NCI-H2029 (cell line): ENCODE measurements at regions not wholly inside any gene's neighbourhood (a gene's known extent, or its start where the extent isn't known, plus 50 kb on each side); places are given as distances from the start of the nearest gene placed in this dataset.

Experiments used
- DNase-seq: peaks from one replicate; lab custom pipeline; 2025; lab: John Stamatoyannopoulos, UW

DNA sequence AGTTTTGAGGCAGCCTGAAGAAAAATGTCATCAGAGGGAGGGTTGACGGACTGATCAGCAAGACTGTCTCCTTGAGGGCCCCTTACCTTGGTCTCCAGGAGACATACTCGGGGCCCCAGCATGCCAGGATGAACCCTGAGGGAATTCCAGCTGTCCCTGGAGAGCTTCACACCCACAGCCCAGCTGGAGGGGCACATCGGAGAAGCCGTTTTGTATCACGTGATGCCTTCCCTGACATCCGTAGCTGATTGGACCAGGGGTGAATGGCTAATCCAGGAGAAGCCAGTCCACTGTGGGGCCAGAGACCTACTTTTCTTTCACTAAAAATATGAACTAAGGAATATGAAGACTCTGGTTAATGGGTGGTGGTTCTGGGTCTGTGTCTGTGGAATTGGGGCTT, 86.0 kb upstream of the TP53I11 start:
- no peak for DNase-seq

DNA sequence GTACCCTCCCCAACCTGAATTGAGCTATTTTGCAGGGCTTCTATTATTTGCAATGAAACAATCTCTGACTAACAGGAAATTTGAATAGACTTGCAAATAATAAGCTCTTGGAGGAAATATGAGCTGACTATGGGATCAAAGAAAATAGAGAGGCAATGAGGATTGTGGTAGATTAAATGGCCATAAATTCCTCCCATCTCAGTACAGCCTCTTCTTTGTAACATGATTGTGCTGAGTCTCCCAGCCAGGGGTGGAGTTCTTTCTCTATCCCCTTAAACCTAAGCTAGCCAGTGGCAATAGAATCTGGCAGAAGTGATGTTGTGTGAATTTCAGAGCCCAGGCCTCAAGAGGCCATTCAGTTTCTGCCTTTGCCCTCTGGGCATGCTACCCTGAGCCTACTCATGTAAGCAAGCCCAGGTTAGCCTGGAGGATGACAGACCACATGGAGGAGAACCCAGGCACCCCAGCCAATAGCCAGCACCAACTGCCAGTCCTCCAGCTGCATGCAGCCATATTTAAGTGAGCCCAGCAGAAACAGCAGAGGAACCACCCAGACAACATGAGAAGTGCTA, 86.8 kb upstream of the TP53I11 start:
- DNase-seq: no peak

DNA sequence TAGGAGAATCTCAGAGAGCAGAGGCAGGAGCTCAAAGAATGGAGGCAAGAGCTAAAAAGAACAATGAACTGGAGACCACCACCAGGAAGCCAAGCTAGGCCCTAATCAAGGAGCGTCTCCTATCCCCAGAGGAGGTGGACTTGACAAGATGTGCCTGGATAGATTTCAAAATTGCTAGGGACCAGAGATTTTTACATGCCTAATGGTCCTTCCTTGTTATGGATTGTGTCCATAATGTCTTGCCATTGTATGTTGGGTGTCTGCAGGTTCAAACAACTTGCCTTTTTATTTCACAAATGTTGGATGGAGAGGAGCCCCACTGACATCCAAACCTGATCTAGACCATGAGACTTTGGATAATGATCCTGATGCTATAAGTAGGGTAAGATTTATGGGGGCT, 88.2 kb upstream of the TP53I11 start:
- no peak for DNase-seq

DNA sequence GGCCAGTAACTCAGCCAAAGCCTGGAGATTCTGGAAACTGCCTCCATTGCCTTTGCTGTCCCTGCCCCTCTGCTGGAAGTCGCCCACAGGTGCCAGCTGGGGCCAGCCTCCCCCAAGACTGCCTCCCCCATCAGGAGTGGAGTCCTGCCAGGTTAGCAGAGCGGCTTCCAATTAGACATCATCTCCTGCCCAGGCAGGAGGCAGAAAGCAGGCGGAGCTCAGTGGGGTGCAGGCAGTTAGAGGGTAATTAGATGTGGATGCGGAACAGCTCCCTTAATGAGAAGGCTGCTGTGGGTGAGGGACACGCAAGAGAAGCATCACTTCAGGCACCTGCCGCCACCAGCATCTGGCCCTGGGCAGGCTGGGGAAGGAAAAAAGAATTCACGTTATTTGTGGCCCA, 90.9 kb upstream of the TP53I11 start:
- DNase-seq: no peak

DNA sequence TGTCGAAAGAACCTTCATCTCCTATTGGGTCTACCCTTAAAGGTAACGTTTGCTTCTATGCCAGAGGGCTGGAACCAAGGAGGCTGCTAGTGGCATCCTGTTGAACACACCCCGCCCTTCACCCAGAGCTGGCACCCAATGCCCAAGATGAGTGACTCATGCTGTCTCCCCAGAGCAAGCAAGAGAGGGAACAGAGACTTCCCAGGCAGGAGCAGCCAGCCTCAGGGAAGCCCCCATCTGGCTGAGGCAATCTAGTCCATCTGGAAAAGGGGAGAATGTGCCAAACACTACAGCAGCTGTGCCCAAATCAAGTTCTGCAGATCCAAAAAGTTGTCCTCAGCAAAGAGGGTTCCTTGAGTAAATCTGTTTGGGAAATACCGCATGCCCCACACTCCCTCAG, 91.9 kb upstream of the TP53I11 start:
- DNase-seq: no peak

DNA sequence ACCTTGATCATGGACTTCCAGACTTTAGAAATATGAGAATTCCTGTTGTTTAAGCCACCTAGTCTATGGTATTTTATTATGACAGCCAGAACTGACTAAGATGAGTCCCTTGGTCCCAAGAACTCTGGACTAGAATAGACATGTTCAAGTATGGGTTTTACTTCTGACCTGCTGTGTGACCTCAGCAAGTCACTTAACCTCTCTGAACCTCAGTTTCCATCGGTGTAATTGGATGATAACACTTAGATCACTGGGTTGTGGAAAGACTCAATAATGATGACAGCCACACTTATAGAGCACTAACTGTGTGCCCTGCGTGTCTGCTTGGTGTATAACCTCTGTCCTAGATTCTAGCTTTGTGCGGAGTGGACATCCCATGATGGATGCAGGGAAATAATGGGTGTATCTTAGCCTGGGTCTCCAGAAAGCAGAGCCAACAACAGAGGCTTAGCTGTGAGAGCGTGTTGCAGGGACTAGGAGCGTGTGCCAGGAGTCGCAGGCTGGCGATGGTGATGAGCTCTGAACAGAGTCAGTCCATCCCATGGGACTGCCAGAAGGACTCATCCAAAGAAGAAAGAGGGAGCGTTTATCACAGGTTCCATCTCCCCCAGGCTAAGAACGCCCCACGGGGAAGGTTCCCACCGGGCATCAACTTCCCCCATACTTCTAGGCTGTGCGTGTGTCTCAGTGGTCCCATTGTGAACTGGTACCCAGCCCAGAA, 93.2 kb upstream of the TP53I11 start:
- DNase-seq: no peak

DNA sequence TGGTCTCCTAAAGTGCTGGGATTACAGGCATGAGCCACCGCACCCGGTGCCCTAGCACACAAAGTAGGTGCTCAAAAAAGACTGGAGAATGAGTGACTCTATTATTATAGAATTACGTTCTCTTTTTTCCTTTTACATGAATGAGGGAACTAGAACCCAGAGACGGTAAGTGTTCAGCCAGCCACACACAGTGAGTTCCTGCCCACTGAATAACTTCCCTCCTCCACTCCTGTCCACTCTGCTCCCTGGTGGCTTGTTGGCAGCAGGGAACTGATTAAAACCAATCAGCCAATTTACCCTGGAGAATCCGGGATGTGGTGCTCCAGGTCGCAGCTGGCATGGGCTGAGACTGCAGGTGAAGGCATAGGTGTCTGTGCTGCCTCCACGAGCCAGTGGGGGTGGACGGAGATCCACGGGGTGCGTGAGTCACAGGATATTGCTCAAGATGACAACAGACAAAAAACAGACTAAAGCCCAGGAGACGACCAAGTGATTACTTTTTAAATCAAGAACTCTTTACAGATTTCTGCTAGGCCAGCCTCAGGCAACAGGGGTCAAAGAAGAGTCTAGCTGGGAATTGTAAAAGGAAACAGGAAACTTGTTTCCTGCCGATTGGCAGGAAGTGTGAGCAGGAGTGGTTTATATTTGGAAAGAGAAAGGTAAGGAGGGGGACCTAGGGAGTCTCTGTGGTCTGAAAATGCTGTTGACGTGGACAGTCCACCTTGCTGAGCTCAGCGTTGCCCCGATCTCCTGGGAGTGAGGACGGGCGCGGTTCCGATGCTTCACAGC, 95.2 kb upstream of the TP53I11 start:
- DNase-seq: no peak

DNA sequence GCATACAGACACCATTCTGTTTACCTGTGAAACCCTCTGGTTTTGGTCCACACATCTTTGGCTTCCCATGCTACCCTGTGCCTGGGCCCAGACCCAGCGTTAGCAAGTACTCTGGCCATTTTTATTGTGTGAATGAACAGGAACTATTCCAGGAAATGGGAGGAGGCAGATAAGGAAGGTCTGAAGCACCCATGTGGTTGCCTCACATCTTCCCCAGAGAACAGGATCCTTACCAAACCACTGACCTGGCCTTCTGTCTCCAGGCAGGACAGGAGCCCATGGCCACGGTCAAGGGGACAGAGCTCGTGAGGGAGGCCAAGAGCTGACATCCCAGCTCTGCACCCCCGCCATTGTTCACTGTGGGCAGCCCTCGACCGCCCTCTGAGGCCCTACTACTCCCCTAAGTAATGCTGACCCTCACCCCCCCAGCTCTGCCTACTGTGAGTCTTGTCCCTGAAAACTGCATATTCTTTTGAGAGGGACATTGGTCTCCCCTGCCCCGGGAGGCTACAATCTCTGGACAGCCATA, 97.7 kb upstream of the TP53I11 start:
- DNase-seq: no peak

DNA sequence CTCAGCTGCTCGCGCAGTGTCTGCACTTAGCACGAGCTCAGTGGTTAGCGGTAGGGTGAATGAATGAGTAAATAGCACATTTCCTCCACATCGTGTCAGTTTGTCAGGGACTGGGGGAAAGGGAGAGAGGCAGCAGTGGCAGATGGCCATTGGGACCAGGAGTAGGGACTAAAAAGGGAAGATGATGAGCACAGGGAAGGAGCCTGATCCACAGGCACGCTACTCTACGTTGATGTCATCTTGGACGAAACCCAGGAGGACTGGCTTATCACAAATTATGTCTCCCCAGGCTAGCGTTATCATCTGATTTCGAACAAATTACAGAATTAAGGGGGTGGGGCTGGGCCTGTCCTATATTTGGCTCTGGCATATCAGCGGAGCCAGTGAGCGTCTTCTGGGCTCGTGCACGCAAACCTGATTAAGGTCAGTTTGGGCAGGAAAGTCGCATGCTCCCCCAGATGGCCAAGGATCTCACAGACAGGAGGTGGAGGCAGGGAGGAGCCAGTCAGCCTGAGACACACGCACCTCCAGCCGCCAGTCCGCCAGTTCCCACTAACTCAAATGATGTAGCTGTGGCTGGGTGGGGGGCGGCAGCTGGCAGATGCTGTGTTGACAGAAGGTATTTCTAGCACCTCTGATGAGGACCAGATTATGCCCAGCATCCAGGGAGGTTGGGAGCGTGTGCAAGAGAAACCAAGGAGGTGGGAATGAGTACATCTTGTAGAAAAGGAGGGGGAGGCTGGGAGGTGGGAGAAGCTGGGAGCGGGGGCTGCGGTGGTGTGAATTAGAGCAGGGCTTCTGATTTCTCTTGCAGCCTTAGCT, 97.4 kb upstream of the PRDM11 start:
- DNase-seq: peak; percentile 4

DNA sequence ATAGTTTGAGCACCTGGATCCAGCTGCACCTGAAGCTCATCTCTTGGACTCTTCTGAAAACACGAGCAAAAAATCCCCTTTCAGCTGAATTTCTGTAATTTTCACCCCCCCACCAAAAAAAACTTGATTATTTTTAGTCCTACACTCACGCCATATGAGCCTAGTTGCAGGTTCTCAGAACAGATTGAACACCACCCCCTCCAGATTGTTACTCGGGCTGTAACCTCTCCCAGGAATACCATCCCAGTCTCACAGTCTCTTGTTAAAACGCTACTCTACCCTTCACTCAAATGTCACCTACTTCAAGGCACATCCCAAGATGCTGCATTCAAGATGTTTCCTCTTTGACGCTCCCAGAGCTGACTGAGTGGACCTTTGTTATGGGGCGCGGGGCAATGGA, 96.3 kb upstream of the PRDM11 start:
- DNase-seq: no peak

DNA sequence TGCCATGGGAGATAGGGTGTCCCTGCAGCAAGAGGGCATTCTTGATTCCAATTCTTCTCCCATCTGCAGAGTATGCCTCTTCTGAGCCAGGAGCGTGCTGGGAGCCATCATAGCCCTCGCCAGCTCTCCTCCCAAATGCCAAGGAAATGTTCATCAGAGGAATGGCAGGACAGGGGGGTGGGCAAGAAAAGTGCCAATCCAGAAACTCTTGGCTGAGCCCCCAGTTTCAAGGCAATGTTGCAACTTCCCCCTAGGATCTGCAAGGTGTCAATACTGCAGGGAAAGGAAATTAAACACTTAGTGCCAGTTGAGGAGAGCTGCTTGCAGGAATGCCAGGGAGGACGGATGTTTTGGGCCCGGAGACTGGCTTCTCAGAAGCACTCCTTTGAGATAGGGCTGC, 94.8 kb upstream of the PRDM11 start:
- DNase-seq: no peak

DNA sequence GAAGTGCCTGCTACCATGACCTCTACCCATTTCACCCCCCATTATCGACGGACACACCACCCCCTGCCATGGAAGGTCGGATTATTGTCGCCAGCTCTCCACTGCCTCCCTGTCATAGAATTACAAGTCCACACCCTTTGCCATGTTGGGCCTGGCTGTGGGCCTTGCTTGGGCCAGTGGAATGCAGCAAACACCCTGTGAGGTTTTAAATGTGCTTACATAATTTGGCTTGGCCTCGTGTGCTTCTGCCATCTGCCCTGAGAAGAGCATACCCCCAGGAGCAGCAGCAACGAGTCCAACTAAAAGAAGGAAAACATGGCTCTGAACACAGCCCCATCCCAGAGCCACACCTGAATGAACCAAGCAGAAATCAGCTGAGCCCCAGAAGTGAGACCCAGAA, 94.1 kb upstream of the PRDM11 start:
- DNase-seq: no peak

DNA sequence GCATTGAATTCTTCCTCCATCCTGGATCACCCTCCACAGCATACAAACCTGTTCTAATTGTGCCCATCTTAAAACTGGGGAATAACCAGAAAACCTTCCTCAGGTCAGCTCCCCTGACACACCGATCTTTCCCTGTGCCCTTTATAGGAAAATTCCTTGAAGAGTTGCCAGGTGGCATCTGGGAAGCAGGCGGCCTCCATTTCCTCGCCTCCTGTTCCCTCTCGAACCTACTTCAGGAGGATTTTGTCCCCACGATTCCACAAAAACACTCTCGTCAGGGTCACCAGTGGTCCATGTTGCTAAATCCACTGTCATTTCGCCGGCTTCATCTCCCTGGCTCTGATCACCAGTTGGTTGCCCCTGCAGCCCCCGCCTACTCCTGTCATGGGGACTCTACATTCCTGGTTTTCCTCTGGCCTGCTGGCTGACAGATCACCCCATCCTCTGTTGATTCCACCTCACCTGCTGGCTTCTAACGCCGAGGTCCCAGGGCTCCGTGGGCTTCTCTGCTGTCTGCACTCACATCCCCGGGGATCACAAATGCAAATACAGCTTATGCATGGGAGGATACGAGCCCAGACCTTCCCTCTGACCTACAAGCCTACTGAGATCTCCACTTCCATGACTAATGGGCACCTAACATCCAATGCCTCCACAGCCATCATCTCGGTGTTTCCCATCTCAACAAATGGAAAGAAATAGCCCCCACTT, 92.5 kb upstream of the PRDM11 start:
- DNase-seq: no peak

DNA sequence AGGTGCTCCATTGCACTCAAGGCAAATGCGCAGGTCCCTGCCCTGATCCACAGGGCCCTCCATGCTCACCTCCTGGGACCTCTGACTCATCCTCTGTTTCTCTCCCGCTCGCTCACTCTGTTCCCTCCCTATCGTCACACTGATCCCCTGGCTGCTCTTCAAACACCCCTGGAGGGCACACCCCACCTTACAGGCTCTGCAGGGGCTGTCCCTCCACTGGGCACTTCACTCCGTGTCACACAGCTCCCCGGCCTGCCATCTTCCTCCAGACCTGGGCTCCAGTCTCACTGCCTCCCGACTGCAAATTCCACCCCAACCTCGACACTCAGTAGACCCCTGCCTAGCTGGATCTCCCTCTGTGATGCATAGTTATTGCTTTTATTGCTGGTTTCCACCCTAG, 91.5 kb upstream of the PRDM11 start:
- DNase-seq: no peak

DNA sequence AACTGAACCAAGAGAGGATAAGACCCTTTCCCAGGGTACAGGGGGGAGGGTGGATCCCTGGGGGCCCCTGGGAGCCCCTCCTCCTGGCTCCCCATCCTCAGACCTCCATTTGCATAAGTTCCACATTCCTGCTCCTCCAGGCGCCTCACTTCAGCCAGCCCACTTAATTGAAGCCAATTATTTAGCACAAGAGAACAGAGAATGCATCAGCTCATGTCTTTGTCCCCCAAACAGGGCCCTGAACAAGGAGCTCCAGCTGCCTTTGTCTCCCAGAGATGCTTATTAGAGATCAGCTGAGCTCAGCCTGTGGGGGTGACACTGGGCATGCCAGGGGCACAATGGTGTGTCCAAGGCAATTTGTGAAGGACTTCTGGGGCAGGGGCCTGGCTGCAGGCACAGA, 89.9 kb upstream of the PRDM11 start:
- DNase-seq: no peak

DNA sequence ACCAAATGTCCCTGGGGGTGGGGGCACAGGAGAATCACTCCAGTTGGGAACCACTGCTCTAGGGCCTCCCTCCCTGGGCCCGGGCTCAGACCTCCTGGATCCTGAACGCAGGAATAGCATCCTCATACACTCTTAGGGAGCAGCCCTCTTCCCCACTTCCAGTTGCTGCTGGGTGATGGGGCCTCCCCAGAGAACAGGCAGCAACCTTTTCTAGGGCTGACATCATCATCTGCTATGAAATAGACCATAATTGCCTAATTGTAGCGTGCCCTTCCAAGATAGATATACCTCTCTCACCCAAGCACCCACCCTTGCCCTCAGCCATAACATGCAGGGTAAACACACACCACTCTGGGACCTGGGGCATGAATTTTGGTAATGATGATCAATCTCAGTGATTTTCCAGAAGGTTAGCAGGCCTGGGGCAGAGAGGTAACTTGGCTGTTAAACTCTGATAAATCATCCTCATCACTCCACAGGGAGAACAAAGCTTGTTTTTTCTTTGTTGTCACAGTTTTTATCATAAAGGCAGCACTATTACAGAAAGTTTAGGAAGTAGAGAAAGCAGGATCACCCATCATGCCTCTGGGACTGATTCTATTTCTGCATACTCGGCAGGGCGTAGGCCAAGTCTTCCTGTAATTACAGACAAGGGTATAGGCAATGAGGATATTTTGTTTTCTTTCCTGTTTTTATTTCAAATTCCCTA, 88.3 kb upstream of the PRDM11 start:
- no peak for DNase-seq

DNA sequence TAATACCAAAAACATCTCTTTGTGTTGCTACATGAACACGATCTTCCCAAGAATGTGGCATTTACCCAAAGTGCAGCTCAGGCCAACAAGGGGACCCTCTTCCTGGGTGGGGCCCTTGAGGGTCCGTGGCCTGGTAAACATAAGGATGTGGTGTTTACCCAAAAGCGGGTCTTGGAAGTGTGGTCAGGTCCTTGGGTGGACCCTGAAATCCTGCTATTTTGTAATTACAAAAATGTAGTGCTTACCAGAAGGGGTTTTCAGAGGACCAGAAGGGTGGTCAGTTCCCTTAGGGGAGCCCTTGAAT, 87.8 kb upstream of the PRDM11 start:
- DNase-seq: no peak

DNA sequence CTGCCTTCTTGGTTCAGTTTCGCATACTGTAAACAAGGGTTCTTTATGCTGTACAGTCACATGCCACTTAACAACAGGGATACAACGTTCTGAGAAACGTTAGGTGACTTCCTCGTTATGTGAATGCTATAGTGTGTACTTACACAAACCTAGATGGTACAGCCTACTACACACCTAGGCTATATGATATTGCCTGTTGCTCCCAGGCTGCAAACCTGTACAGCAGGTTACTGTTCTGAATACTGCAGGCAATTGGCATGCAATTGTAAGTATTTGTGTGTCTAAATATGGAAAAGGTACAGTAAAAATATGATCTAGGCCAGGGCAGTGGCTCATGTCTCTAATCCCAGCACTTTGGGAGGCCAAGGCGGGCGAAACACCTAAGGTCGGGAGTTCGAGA, 85.7 kb upstream of the PRDM11 start:
- peak; percentile 10 for DNase-seq

DNA sequence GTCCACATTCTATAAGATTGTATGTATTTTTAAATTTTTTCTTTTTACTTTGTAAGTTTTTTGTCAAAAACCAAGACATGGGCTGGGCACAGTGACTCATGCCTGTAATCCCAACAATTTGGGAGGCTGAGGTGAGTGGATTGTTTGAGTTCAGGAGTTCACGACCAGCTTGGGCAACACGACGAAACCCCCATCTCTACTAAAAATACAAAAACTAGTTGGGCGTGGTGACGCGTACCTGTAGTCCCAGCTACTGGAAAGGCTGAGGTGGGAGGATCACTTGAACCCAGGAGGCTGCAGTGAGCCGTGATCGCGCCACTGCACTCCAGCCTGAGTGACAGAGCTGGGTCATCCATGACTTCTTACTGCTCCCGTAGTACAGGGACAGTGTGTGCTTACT, 84.8 kb upstream of the PRDM11 start:
- no peak for DNase-seq

DNA sequence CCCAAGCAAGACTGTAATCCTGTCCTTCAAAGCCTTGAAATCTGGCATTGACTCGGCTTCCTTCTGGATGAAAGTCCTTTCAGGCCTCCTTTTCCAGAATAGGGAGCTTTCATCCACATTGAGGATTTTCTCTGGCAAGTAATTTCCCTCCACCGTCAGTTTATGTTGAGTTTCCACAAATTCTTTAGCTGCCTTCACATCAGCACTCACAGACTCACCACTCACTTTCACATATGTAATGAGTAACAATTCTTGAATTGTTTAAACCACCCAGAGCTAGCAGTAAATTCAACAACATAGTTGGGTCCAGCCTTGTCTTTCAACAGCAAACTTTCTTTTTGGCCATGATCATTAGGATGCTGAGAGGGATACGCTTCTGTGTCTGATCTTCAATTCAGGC, 84.3 kb upstream of the PRDM11 start:
- DNase-seq: no peak

DNA sequence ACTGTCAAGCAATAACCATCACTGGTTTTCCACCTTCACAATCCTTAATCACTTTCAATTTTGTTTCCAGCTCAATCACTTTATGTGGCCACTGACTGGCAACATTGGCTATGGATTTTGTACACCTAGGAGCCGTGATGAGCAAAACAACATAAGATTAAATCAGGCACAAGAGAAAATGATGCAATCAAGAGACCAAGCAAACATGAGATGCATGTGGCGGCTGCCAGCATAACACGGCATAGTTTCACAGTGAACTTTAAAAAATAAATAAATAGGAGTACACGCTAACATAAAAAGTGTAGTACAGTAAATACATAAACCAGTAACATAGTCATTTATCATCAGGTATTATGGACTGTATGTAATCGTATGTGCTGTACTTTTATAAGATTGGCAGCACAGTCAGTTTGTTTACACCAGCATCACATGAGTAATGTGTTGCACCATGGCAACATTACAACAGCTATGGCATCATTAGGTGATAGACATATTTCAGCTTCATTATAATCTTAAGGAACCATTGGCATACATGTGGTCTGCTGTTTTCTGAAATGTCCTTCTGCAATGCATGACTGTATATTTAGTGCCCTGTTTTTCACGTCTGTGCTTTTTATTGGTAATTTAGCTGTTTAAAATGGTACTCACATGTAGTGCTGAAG, 83.3 kb upstream of the PRDM11 start:
- DNase-seq: no peak
